DMS 273 (cell line): ENCODE measurements at regions not wholly inside any gene's neighbourhood (a gene's known extent, or its start where the extent isn't known, plus 50 kb on each side); places are given as distances from the start of the nearest gene placed in this dataset.
A peak's percentile ranks its signal among the peaks of the same experiment; 100 is the strongest.
"Not testable (repeated sequence)": the region's sequence is repeated elsewhere in the genome, so short reads cannot be mapped to it uniquely, and the experiment has no call there.

ENCODE experiments used
- DNase-seq: peaks from one replicate; lab custom pipeline; 2025; ENCODE audit not compliant: unreplicated experiment; lab: John Stamatoyannopoulos, UW

DNA sequence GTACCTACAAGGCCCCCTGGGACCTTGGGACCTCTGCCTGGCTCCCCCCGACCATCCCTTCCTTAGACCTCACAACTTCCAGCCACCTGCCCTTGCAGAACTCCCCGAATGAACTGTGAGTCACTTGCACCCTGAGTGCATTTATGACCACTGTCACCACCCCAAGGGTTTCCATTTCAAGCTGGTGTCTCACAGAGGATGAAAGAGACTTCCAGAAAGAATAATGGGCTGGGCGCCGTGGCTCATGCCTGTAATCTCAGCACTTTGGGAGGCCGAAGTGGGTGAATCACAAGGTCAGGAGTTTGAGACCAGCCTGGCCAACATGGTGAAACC, 124.5 kb upstream of the CIBAR2 start:
- DNase-seq: no peak

DNA sequence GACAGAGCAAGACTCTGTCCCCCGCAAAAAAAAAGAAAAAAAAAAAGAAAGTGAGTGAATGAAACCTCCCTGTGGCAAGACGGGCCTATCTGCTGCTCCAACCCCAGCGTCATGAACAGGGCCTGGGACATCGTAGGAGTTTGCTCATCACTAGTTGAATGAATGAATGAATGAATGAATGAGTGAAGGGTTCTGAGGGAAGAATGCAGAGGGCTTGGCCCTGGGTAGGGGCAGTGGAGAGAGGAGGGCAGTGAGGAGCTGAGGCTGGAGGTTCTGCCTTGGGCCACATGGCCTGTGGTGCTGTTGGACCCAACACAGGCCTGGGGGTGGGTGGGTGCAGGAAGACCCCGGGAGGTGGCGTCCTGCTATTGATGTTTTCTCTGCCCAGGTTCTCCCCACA, 125.5 kb upstream of the CIBAR2 start:
- DNase-seq: no peak

DNA sequence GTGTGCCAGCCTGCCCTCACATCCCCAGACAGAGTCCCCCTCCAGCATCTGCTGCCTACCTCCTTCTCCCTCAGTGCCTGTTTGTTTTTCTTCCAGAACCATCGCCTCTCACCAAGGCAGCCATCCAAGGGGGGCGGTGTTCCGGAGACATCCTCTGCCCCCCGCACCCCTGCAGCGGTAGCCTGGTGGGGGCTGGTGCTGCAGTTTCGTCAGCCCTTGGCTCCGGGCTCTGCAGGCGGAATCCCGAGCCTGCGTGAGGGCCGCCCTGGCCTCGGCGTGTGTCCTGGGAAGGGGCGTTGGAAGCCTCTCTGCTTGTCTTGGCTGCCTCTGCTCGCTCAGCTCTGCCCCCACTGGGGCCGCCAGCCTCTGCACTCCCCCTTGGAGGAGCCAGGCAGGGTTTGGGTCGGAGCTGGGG, 126.0 kb upstream of the CIBAR2 start:
- DNase-seq: peak; percentile 97

DNA sequence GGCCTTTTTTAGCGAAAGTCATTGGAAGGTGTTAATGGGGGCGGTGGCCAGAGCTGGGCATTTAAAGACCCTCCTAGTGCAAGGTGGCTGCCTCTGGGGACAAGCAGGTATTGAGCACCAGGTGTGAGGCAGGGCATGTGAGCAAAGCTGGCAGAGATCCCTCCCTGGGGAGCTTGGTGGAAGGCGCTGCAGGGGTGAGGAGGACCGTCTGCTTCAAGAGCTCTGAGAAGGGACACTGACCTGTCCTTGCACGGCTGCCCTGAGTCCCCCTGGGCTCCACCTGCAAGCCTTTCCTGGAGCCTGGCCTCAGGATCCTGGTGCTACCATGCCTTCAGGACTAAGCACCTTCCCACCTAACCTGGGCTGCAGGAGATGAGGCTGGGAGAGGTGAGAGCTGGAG, 127.0 kb upstream of the CIBAR2 start:
- no peak for DNase-seq

DNA sequence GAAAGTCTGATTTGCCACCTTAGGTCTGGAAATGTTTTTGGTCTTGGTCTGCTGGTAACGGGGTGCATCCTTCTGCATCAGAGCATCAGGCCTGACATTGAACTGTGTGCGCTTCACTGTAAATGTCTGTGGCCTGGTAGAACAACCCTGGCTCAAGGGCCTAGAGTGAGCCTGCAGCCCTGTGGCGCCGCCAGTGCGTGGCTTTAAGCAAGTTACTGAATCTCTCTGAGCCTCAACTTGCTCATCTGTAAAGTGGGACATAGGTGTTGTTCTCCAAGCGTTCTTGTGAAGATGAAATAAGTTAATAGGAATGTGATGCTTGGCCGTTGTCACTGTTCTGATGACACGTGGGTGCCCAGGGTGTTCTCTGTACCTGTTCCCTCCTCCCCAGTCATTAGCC, 127.6 kb upstream of the CIBAR2 start:
- no peak for DNase-seq

DNA sequence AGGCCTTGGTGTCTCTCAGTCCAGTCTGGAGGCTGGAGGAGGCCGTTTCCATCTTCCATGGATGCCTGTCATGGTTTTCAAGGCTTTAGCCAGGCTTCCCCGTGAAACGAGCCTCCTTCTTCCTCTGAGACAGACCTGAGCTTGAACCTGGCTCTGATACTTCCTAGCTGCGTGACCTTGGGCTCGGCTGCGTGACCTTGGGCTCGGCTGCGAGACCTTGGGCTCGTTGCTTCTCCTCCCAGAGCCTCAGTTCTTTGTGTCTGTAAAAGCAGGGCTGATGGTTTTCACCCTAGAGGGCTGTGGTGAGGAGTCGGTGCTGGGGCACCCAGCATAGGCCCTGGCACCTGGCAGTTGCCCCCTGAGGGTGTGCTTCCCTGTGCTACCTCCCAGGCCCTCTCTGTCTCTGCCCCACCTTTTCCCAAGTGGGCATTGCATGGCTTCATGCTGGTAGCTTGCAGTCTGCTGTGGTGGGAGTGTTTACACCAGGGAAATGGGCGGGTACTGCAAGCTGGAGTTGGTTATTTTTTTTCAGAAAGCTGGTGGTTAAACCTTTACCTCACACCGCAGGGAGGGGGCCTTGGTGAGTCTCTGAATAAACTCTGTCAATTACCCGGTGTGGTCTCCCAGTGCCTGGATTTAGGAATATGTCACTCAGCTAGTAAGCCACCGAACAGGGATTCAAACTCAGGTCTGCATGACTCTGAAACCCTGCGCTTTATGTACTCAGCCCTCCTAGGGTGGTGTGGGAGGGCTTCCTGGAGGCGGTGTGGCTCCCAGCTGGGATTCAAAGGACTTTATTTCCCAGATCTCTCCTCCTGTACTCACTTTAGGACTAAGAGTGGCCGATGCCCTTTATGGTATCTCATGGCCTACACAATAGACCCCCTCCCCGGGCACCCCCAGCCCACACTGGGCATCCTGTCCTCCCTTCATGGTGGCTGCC, 129.0 kb upstream of the CIBAR2 start:
- DNase-seq: no peak

DNA sequence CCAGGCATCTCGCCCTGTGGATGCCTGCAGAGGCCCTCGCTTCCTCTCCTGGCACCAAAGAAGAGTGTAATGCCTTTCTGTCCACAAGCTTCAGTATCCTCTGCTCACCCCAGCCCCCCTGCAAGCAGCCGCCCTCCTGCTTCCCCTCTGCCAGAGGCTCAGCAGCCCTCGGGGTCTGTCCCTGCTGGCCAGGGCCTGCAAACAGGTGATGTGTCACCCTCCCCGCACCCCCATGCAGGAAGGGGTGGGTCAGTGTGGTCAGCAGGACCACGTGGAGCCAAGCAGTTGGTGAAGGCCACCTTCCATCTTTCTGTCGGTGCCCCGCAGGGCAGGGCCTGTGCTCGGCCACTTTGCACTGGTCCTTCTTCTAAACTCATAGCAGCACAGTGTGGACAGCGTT, 129.9 kb upstream of the CIBAR2 start:
- no peak for DNase-seq

DNA sequence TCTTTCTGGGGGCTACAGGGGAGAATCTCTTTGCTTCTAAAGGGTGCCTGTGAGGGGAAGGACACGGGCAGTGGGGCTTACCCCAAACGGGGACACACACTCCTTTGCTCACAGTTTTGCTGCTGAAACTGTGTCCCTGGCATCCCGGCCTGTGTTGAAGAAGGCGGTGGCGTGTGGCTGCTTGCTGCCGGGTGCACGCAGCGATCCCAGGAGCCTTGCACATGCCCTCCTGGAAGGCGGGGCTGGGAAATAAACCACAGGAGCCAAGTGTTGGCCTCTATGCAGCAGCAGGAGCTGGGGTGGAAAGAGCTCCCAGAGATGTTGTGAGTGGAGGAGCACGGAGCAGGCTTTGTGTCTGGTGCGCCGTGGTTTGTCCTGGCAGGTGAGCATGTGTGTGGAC, 131.0 kb upstream of the CIBAR2 start:
- no peak for DNase-seq

DNA sequence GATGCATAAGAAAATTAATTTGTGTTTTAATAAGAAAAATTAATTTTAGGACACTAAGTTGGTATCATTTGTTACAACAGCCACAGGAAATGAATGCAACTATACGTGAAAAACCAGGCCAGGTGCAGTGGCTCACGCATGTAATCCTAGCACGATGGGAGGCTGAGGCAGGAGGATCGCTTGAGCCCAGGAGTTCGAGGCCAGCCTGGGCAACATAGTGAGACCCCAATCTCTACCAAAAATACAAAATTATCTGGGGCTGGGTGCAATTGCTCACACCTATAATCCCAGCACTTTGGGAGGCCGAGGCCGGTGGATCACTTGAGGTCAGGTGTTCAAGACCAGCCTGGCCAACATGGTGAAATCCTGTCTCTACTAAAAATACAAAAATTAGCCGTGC, 132.2 kb upstream of the CIBAR2 start:
- DNase-seq: not testable (repeated sequence)

DNA sequence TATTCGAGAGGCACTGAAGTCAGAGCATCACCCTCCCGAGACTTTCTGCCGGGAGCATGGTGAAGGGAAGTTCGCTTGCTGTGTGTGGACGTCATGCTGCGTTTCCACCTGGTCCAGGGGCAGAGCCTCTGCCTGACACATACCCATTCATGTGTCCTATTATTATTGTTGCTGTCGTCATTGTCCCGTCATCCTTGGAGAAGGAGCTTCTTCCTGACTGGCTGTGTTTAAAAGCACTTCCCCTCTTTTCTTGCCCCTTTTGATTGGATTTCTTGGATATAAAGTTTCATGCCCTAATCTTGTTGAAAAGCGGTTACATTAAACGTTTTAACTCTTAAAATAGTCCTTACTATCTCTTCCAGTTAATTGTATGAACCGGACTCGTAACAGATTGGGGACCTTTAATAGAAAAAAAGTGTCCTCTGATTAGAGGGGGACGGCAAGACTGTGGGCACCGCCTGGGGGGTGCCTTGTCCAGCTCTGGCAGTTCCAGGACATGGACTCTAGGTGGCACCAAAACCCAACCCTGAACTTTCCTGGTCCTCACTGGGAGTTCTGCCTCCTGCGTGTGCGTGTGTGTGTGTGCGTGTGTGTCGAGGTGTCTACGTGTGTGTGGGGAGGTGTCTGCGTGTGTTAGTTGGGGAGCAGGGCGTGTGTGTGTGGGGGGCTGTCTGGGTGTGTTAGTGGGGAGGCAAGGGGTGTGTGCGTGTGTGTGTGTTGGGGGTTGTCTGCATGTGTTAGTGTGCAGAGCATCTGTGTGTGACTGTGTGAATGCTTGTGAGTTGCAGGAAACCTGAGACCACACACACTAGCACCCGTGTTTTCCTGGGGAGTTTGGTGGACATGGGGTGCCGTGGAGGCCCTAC, 133.3 kb upstream of the CIBAR2 start:
- peak; percentile 86 for DNase-seq

DNA sequence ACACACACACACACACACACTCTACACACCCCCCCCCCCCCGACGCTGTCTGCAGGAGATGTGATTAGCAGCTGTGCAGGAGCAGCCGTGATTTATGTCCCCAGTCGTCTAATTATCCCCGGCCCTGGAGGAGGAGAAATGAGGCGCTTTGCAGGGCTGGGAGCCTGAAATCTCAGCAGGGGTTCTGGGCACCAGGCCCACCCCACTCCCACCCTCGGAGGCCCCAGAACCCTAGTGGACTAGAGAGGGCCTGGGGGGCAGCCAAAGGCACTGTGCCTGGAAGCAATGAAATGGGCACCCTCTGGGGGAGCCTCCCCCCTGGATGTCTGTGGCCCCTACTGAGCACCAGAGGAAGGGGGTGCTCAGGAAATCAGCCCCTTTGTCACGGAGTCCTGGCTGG, 134.2 kb upstream of the CIBAR2 start:
- DNase-seq: peak; percentile 70

DNA sequence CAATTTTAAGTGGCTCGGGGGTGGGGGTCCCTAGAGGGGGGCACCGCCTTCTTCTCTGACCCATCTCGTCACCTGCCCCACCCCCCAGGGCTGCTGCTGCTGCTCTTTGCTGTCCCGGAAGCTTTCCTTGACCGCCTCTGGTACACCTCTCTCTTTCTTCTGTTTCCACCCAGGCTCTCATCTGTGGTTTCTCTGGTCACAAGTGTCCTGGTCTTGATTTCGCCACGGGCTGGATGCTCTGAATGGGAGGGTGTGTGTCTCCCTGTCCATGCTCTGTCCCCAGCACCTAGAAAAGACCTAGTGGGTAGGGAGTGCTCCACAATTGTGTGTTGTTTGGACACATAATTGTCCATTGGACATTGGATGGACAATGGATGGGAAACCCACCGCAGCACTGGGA, 134.7 kb upstream of the CIBAR2 start:
- DNase-seq: no peak

DNA sequence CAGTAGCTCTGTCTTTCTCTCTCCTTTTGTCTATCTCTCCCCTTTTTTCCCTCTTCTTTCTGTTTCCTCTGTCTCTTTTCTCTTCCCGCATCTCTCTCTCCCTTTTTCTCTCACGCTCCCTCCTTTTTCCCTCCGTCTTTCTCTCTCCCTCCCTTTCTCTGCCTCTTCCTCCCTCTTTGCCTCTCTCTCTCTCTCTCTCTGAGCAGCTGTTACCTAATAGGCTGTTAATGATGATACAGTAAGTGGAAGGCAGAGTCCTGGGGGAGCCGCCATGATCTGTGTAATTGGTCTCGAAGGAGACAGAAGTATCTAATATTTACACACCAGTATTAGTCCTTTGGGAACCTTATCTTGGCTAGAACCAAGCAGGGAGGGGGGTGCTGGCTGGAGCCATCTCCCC, 136.1 kb upstream of the CIBAR2 start:
- DNase-seq: peak; percentile 76

DNA sequence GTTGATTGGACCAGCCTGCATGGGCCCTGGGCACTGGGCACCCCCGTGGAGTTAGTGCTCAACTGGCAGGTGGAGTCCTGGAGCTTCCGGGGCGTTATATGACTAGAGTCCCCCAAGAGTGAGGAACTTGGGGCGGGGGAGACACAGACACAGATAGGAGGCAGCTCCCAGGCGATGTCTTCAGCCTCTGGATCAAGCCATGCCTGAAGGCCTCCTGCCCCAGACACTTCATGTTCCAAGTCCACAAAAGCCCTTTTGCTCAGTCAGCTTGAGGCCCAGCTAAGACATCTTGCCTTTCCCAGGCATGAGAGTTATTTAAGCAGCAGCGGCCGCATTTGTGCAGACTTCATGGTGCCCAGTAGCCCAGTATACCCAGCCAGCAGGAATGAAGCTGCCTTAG, 136.6 kb upstream of the CIBAR2 start:
- DNase-seq: peak; percentile 52

DNA sequence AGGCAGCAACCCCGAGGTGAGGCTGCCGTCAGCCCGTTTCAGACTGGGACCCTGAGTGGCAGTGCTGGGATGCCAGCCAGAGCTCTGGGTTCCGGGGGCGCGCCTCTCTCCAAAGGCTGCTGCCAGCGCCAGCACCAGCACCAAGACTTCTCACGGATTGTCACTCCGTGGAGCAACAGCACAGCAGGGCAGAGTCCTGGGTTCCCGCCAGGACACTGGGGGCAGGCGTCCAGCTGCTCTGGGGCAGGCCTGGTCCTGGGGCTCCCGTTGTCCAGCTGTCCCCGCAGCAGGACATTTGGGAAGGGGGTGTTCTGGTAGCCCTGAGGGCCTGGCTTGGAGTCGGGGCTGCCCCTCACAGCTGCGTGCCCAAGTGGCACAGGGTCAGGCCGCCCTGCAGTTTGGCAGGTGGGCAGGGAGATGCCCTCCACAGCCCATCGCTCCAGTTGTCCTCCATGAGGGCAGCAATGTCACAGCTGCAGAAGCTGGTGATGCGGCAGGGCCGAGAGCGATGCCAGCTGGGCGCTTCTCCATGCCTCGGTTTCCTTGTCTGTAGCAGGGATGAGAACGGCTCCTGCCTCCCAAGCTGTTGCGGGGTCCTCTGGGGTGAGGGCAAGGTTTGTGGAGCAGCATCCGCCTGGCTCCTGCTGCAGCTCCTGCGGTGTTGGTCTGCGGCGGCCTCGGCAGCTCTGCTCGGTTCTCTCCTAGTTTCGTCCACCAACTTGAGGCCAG, 137.3 kb upstream of the CIBAR2 start:
- peak; percentile 83 for DNase-seq

DNA sequence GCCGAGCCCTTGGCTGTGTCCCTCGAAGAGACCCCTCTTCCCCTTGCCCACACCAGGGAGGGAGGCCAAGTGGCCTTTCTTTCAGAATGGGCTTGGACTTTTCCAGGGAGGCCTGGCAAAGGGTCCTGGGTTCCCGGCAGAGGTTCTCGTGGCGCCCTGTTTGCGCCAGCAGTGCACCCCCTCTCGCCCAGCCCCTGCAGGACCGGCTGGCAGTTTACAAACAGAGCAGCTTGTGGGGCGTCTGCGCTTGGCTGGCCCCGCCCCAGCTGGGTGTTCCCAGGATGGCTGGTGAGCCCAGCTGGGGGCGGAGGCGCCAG, 137.8 kb upstream of the CIBAR2 start:
- DNase-seq: peak; percentile 96

DNA sequence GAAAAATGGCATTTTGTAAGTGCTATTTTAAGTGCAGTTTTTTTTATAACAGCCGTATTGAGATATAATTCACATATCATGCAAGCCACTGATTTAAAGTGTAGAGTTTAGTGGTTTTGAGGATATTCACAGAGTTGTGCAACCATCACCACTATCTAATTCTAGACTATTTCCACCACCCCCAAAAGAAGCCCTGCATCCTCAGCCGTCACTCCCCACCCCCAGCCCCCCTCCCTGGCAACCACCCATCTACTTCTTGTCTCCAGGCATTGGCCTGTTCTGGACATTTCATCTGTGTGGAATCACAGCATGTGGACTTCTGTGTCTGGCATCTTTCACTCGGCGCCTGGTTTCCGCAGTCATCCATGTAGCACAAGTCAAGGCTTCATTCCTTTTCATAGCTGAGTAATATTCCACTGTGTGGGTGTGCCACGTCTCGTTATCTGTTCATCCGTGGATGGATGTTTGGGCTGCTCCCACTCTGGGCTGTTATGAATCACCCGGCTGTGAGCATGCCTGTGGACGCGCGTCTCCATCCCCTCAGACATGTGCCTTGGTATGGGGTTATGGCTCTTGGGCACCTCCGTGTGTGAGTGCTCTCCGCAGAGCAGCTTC, 138.4 kb upstream of the CIBAR2 start:
- no peak for DNase-seq

DNA sequence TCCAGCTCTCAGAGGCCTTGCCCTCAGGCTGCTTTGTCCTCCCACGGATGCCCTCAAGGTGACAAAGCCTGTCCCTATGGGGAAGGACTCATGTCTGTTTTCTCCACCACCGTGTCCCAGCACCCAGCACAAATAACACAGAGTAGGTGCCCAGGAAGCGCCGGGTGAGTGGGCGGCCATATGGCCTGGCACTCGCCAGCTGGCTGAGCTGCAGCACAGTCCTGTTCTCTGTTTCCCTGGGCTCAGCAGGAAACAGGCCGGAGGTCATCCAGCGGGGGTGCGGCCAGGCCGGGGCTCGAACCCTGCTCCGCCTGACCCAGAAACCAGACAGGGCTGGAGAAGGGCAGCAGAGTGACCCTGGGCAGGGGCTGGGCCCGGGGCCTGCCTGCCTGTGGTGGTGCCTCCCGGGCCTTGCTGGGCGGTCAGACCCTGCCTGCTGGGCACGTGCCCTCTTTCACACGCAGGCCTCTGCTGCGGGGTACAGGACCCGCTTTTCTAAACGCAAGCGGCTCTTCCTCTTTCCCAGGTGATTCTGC, 139.0 kb upstream of the CIBAR2 start:
- peak; percentile 58 for DNase-seq

DNA sequence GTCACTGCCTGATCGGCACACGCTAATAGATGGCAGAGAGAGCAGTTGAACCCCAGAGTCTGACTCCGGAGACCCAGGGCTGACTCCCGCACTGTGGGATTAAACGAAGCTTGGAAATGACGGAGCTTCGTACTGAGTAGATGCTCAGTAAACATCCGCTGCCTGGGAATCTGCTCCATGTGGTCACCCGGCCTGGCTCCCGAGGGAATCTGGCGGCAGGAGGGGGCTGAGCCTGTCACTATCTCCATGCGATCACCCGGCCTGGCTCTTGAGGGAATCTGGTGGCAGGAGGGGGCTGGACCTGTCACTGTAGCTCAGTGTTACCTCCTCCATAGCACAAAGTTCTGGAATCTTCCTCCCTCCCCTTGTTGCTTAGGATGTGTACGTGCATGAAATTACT, 139.7 kb upstream of the CIBAR2 start:
- DNase-seq: no peak

DNA sequence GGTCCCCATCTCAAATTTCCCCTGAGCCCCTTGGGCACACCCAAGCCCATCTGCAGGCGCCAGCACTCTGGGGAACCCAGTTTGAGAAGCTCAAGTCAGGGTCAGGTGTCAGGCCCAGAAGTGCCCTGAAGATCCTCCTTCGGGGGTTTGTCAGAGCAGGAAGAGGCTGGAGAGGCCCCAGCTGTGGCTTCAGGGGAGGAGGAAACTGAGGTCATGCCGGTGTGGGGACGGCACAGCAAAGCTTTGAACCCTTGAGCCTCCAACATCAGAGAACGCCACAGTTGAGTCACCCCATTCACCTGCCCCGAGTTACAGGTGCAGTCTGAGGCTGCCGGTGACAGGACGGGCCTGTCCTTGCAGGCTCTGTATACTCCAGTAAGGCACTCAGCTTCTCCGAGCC, 140.2 kb upstream of the CIBAR2 start:
- peak; percentile 58 for DNase-seq
